ENCODE measurements at regions not wholly inside any gene's neighbourhood (a gene's known extent, or its start where the extent isn't known, plus 50 kb on each side); places are given as distances from the start of the nearest gene placed in this dataset.

DNA sequence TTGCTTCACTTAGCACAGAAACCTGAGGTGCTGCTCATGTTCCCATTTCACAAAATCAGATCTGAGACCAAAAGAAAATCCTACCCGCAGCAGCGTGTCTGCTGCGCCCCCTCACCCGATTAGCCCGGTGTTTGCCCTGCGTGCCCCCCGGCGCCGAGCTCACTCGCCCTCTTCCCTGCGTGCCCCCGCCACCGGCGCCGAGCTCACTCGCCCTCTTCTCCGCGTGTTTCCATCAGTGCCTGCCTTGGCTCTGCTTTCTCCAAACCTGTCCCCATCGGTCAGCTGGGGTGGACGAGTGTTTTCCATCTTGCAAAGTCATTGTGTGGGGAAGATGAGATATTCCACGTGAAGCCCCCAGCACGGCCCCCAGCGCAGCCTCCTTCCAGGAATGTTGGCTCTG is 225.3 kb upstream of the PITRM1 start:
- H3K4me1 ChIP-seq (ENCODE audit: control insufficient read depth in 1 of 2, insufficient read depth in 2 of 2, low read length in 2 of 2), result peaks cover 0 to 7% of the 10 kb centered on the region in 2 donors
- H3K4me3 ChIP-seq (ENCODE audit: low read depth in 1 of 2, low read length in 2 of 2), result no peak overlapping the region
- H3K36me3 ChIP-seq (ENCODE audit: control insufficient read depth in 1 of 2, insufficient read depth in 2 of 2, low read length in 2 of 2), result no peaks in the 10 kb centered on the region
- no peaks in the 10 kb centered on the region for H3K27me3 ChIP-seq (ENCODE audit: low read depth, low read length)
- no peak overlapping the region for H3K27ac ChIP-seq (ENCODE audit: low read length)
- no peaks in the 10 kb centered on the region for H3K9me3 ChIP-seq (ENCODE audit: control insufficient read depth in 1 of 2, low read length in 2 of 2)

DNA sequence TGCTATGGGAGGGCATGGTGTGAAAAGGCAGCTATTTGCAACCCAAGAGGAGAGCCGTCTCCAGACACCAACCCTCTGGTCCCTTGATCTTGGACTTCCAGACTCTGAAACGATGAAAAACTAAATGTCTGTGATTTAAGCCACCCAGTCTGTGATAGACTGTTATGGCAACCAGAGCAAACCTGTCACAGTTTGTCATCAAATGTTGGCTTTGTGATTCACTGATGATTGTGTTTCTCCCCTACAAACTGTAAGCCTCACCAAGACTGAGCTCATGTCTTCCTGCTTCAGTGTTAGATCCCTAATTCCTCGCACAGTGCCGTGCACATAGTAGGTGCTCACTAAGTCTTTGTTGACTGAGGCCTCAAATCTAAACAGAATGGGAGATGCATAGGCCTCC is 224.6 kb upstream of the PITRM1 start:
- Histone ChIP-seq H3K27ac (ENCODE audit: low read length) (no peak overlapping the region), H3K4me1 (ENCODE audit: control insufficient read depth in 1 of 2, insufficient read depth in 2 of 2, low read length in 2 of 2) (peaks cover 0 to 7% of the 10 kb centered on the region in 2 donors), H3K27me3 (ENCODE audit: low read depth, low read length) (no peaks in the 10 kb centered on the region), H3K9me3 (ENCODE audit: control insufficient read depth in 1 of 2, low read length in 2 of 2) (no peaks in the 10 kb centered on the region), H3K4me3 (ENCODE audit: low read depth in 1 of 2, low read length in 2 of 2) (no peak overlapping the region), H3K36me3 (ENCODE audit: control insufficient read depth in 1 of 2, insufficient read depth in 2 of 2, low read length in 2 of 2) (no peaks in the 10 kb centered on the region)

DNA sequence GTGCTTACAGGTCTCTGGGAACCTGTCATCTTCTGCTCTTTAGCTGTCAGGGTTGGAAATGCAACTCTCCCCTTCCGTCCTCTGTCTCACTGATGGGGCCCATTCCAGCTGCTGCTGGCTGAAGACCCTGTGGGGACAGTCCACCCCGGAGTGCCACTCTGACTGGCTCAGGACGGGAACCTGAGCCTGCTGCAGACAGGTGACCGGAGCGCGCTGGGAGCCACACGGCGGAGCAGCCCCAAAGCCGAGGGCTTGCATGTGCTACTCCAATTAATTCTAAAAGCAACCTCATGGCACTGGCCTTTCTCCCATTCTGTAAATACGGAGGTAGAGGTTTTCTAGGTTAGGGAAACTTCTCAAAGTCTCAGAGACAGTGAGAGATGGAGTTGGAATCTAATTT is 223.5 kb upstream of the PITRM1 start:
- no peaks in the 10 kb centered on the region for H3K36me3 ChIP-seq (ENCODE audit: control insufficient read depth in 1 of 2, insufficient read depth in 2 of 2, low read length in 2 of 2)
- H3K27me3 ChIP-seq (ENCODE audit: low read depth, low read length), result no peaks in the 10 kb centered on the region
- H3K9me3 ChIP-seq (ENCODE audit: control insufficient read depth in 1 of 2, low read length in 2 of 2), result no peaks in the 10 kb centered on the region
- no peak overlapping the region for H3K4me3 ChIP-seq (ENCODE audit: low read depth in 1 of 2, low read length in 2 of 2)
- peaks cover 0 to 7% of the 10 kb centered on the region in 2 donors for H3K4me1 ChIP-seq (ENCODE audit: control insufficient read depth in 1 of 2, insufficient read depth in 2 of 2, low read length in 2 of 2)
- H3K27ac ChIP-seq (ENCODE audit: low read length), result no peak overlapping the region

DNA sequence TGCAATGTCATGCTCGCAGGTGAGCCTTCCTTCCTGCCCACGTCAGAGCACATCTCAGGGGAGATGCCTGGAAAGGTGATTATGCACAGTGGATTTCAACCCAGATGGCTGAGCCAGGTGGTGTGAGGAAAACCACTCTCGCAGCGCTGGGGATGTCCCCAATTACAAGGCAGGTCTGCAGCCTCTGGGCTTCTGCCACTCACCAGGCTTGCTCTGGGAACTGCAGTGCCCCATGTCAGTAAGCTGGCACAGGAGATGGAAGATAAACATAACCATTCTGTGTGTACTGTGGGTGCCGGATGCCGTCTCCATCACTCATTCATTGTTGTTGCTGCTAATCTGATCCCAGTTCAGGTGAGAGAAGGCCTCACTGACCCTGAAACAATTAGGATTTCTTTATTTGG is 222.9 kb upstream of the PITRM1 start:
- H3K36me3 ChIP-seq (ENCODE audit: control insufficient read depth in 1 of 2, insufficient read depth in 2 of 2, low read length in 2 of 2), result no peaks in the 10 kb centered on the region
- H3K27ac ChIP-seq (ENCODE audit: low read length), result no peak overlapping the region
- H3K27me3 ChIP-seq (ENCODE audit: low read depth, low read length), result no peaks in the 10 kb centered on the region
- H3K9me3 ChIP-seq (ENCODE audit: control insufficient read depth in 1 of 2, low read length in 2 of 2), result no peaks in the 10 kb centered on the region
- no peak overlapping the region for H3K4me3 ChIP-seq (ENCODE audit: low read depth in 1 of 2, low read length in 2 of 2)
- H3K4me1 ChIP-seq (ENCODE audit: control insufficient read depth in 1 of 2, insufficient read depth in 2 of 2, low read length in 2 of 2), result peaks cover 0 to 7% of the 10 kb centered on the region in 2 donors

DNA sequence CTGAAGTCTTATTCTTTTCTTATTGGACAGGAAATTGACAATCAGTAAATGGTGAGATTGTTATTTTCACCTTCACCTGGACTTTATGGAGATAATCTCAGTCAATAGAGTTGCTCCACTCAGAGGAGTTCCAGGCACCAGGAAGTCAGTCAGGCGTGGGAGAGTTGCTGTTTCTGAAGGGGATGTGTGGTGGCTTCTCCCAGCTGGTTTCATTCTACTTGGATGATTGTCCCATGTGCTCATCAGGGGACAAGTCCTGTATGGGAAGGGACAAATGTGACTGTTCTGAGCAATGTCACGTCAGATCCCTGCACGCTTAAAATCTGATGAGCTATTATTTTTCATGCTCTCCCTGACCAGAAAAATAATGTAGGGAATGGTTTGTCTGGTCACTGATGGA is 222.5 kb upstream of the PITRM1 start:
- Histone ChIP-seq H3K27me3 (ENCODE audit: low read depth, low read length) (no peaks in the 10 kb centered on the region), H3K27ac (ENCODE audit: low read length) (no peak overlapping the region), H3K36me3 (ENCODE audit: control insufficient read depth in 1 of 2, insufficient read depth in 2 of 2, low read length in 2 of 2) (no peaks in the 10 kb centered on the region), H3K9me3 (ENCODE audit: control insufficient read depth in 1 of 2, low read length in 2 of 2) (no peaks in the 10 kb centered on the region), H3K4me3 (ENCODE audit: low read depth in 1 of 2, low read length in 2 of 2) (no peak overlapping the region), H3K4me1 (ENCODE audit: control insufficient read depth in 1 of 2, insufficient read depth in 2 of 2, low read length in 2 of 2) (peaks cover 0 to 7% of the 10 kb centered on the region in 2 donors)

DNA sequence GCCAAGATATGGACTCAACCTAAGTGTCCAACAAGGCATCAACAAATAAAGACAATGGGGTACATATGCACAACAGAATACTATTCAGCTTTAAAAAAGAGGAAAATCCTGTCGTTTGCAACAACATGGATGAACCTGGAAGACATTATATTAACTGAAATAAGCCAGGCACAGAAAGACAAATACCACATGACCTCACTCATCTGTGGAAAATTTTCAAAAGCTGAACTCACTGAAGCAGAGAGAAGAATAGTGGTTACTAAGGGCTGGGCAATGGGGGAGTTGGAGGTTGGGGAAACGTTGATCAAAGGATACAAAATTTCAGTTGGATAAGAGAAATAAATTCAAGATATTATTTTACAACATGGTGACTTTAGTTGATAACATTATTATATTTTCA is 221.4 kb upstream of the PITRM1 start:
- Histone ChIP-seq H3K27ac (ENCODE audit: low read length) (no peak overlapping the region), H3K9me3 (ENCODE audit: control insufficient read depth in 1 of 2, low read length in 2 of 2) (no peaks in the 10 kb centered on the region), H3K27me3 (ENCODE audit: low read depth, low read length) (no peaks in the 10 kb centered on the region), H3K4me1 (ENCODE audit: control insufficient read depth in 1 of 2, insufficient read depth in 2 of 2, low read length in 2 of 2) (peaks cover 0 to 7% of the 10 kb centered on the region in 2 donors), H3K36me3 (ENCODE audit: control insufficient read depth in 1 of 2, insufficient read depth in 2 of 2, low read length in 2 of 2) (no peaks in the 10 kb centered on the region), H3K4me3 (ENCODE audit: low read depth in 1 of 2, low read length in 2 of 2) (no peak overlapping the region)

DNA sequence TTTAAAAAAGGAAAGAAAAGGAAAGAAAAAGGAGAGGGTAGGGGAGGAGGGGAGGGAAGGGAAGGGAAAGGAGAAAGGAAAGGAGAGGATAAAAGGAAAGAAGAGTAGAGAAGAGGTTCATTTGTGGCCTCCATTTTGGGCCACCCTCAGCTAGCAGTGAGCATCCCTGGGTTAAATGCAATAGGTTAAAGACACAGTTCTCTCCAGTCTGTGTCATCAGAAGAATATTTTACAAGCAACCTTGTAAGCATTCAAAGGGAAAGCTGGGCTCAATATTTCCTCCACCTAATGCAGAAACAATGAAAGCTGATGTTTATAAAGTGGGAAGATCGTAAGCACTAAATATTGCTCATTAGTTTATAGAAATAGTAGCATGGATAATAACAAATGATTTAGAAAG is 219.1 kb upstream of the PITRM1 start:
- H3K4me1 ChIP-seq (ENCODE audit: control insufficient read depth in 1 of 2, insufficient read depth in 2 of 2, low read length in 2 of 2), result peaks cover 0 to 7% of the 10 kb centered on the region in 2 donors
- no peaks in the 10 kb centered on the region for H3K27me3 ChIP-seq (ENCODE audit: low read depth, low read length)
- H3K4me3 ChIP-seq (ENCODE audit: low read depth in 1 of 2, low read length in 2 of 2), result no peak overlapping the region
- H3K27ac ChIP-seq (ENCODE audit: low read length), result no peak overlapping the region
- H3K36me3 ChIP-seq (ENCODE audit: control insufficient read depth in 1 of 2, insufficient read depth in 2 of 2, low read length in 2 of 2), result no peaks in the 10 kb centered on the region
- peaks cover 0 to 2% of the 10 kb centered on the region in 2 donors for H3K9me3 ChIP-seq (ENCODE audit: control insufficient read depth in 1 of 2, low read length in 2 of 2)

DNA sequence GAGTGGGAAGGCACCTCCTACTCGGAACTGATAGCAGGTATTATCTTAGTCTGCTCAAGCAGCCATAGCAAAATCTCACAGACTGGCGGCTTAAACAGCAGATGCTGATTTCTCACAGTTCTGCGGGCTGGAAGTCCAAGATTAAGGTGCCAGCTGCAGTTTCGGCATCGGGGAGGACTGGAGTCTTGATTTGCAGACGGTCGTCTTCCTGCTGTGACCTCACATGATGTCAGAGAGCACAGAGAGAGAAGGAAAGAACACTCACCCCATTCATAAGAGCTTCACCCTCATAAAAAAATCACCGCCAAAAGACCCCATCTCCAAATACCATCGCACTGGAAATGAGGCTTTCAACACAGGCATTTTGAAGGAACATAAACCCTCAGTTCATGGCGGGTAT is 216.5 kb upstream of the PITRM1 start:
- H3K27me3 ChIP-seq (ENCODE audit: low read depth, low read length), result no peaks in the 10 kb centered on the region
- H3K27ac ChIP-seq (ENCODE audit: low read length), result no peak overlapping the region
- no peak overlapping the region for H3K4me3 ChIP-seq (ENCODE audit: low read depth in 1 of 2, low read length in 2 of 2)
- no peaks in the 10 kb centered on the region for H3K4me1 ChIP-seq (ENCODE audit: control insufficient read depth in 1 of 2, insufficient read depth in 2 of 2, low read length in 2 of 2)
- H3K9me3 ChIP-seq (ENCODE audit: control insufficient read depth in 1 of 2, low read length in 2 of 2), result peaks cover 6 to 19% of the 10 kb centered on the region in 2 donors
- H3K36me3 ChIP-seq (ENCODE audit: control insufficient read depth in 1 of 2, insufficient read depth in 2 of 2, low read length in 2 of 2), result no peaks in the 10 kb centered on the region

DNA sequence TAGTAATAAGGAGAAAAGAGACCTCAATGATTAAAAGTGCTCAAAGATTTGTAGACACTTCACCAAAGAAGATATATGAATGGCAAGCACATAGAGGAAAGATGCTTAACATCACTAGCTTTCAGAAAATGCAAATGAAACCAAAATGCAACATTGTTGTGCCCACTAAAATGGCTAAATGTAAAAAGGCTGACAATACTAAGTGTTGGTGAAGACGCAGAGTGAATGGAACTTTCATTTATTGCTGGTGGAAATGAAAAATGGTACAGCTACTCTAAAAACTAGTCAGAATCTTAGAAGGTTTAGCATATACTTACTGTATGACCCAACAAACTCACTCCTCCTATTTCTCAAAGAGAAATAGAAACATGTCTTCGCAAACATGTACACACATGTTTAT is 212.9 kb upstream of the PITRM1 start:
- Histone ChIP-seq H3K27ac (ENCODE audit: low read length) (no peak overlapping the region), H3K4me3 (ENCODE audit: low read depth in 1 of 2, low read length in 2 of 2) (no peak overlapping the region)

DNA sequence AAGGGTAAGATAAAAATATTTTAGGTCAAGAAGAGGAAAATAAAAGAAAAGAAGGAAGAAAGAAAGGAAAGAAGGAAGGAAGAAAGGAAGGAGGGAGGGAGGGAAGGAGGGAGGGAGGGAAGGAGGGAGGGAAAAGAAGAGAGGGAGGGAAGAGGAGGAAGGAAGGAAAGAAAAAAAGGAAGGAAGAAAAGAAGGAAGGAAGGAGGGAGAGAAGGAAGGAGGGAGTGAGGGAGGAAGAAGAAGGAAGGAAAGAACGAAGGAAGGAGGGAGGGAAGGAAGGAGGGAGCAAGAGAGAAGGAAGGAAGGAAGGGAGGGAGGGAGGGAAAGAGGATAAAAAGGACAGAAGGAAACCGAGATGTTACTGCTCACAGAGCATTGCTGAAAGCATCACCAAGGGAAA is 209.5 kb upstream of the PITRM1 start:
- Histone ChIP-seq H3K9me3 (ENCODE audit: control insufficient read depth in 1 of 2, low read length in 2 of 2) (peaks cover 6 to 19% of the 10 kb centered on the region in 2 donors), H3K4me1 (ENCODE audit: control insufficient read depth in 1 of 2, insufficient read depth in 2 of 2, low read length in 2 of 2) (no peaks in the 10 kb centered on the region), H3K36me3 (ENCODE audit: control insufficient read depth in 1 of 2, insufficient read depth in 2 of 2, low read length in 2 of 2) (no peaks in the 10 kb centered on the region), H3K4me3 (ENCODE audit: low read depth in 1 of 2, low read length in 2 of 2) (no peak overlapping the region), H3K27ac (ENCODE audit: low read length) (no peak overlapping the region), H3K27me3 (ENCODE audit: low read depth, low read length) (no peaks in the 10 kb centered on the region)

More for the DNA sequence above, 212.9 kb upstream of the PITRM1 start:
- Histone ChIP-seq H3K27me3 (ENCODE audit: low read depth, low read length) (no peaks in the 10 kb centered on the region), H3K36me3 (ENCODE audit: control insufficient read depth in 1 of 2, insufficient read depth in 2 of 2, low read length in 2 of 2) (no peaks in the 10 kb centered on the region), H3K4me1 (ENCODE audit: control insufficient read depth in 1 of 2, insufficient read depth in 2 of 2, low read length in 2 of 2) (no peaks in the 10 kb centered on the region), H3K9me3 (ENCODE audit: control insufficient read depth in 1 of 2, low read length in 2 of 2) (peaks cover 6 to 19% of the 10 kb centered on the region in 2 donors)

DNA sequence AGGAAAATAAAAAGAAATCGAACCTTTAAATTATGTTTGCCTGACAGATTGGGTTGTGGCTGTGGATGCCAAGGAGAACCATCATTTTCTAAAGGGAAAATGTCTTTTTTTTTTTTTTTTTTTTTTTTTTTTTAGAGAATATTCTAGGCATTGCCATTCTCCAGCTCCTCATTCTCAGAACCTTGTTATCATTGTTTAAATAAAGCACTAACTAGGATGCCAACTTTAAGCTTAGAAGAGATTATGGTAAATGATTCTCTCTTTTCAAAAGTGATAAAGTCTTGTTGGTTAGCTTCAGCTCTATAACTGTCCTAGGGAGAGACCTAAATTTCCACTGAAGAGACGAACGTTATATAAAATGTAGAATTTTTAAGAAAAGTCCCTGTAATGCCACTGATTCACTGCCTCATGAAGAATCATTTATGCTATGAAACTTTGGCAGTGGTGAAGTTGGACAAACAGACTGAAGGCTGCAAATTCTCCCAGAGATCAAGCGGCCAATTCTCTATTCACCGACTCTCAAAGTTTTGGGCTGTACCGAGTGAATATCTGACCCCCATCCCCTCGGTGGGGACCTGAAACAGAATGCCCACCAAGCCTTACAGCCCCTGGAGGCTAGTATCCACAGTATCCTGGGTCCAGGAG is 207.9 kb upstream of the PITRM1 start:
- Histone ChIP-seq H3K36me3 (ENCODE audit: control insufficient read depth in 1 of 2, insufficient read depth in 2 of 2, low read length in 2 of 2) (no peaks in the 10 kb centered on the region), H3K9me3 (ENCODE audit: control insufficient read depth in 1 of 2, low read length in 2 of 2) (peaks cover 3 to 9% of the 10 kb centered on the region in 2 donors), H3K4me1 (ENCODE audit: control insufficient read depth in 1 of 2, insufficient read depth in 2 of 2, low read length in 2 of 2) (no peaks in the 10 kb centered on the region), H3K4me3 (ENCODE audit: low read depth in 1 of 2, low read length in 2 of 2) (no peak overlapping the region), H3K27ac (ENCODE audit: low read length) (no peak overlapping the region), H3K27me3 (ENCODE audit: low read depth, low read length) (no peaks in the 10 kb centered on the region)

DNA sequence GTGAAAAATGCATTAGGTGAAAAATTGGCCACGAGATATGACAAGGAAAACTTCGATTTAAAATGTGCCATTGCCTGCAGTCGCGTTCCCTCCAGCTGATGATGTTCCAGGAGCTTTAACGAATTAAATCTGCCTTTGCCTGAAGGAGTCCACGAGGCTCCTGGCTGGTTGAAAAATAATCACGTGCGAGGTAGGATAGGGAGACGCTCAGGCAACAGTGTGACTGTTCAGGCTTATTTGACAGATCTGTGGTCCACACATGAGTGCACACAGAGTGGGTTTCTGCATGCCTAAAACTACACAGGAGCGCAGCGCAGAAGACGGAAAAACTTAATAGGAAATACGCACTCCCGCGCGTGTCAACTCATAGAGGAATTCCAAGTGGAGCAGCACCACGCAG is 204.0 kb upstream of the PITRM1 start:
- H3K27me3 ChIP-seq (ENCODE audit: low read depth, low read length), result no peaks in the 10 kb centered on the region
- no peak overlapping the region for H3K4me3 ChIP-seq (ENCODE audit: low read depth in 1 of 2, low read length in 2 of 2)
- no peaks in the 10 kb centered on the region for H3K36me3 ChIP-seq (ENCODE audit: control insufficient read depth in 1 of 2, insufficient read depth in 2 of 2, low read length in 2 of 2)
- H3K27ac ChIP-seq (ENCODE audit: low read length), result no peak overlapping the region
- H3K9me3 ChIP-seq (ENCODE audit: control insufficient read depth in 1 of 2, low read length in 2 of 2), result no peaks in the 10 kb centered on the region
- no peaks in the 10 kb centered on the region for H3K4me1 ChIP-seq (ENCODE audit: control insufficient read depth in 1 of 2, insufficient read depth in 2 of 2, low read length in 2 of 2)
